Ishikawa (cell line): ENCODE measurements at regions not wholly inside any gene's neighbourhood (a gene's known extent, or its start where the extent isn't known, plus 50 kb on each side); places are given as distances from the start of the nearest gene placed in this dataset.

ENCODE experiments used
- CEBPB ChIP-seq: IDR thresholded peaks from 2 replicates; pipeline ENCODE4 v1.6.1; 2012
- CREB1 ChIP-seq: IDR thresholded peaks from 2 replicates; pipeline ENCODE4 v1.6.1; 2012; ENCODE audit warnings: low read depth
- EGR1 ChIP-seq: IDR thresholded peaks from 2 replicates; pipeline ENCODE4 v1.6.1; 2012
- EP300 ChIP-seq: IDR thresholded peaks from 2 replicates; pipeline ENCODE4 v1.6.1; 2012; ENCODE audit warnings: borderline replicate concordance
- FOXM1 ChIP-seq: IDR thresholded peaks from 2 replicates; pipeline ENCODE4 v1.6.1; 2012; ENCODE audit warnings: low read depth, borderline replicate concordance
- MAX ChIP-seq: IDR thresholded peaks from 2 replicates; pipeline ENCODE4 v1.6.1; 2012
- NFIC ChIP-seq: IDR thresholded peaks from 2 replicates; pipeline ENCODE4 v1.6.1; 2012
- RAD21 ChIP-seq: IDR thresholded peaks from 2 replicates; pipeline ENCODE4 v1.6.1; 2012; ENCODE audit warnings: low read depth
- TAF1 ChIP-seq: IDR thresholded peaks from 2 replicates; pipeline ENCODE4 v1.6.1; 2012; ENCODE audit warnings: low read depth, mild to moderate bottlenecking
- TCF12 ChIP-seq: IDR thresholded peaks from 2 replicates; pipeline ENCODE4 v1.6.1; 2012; ENCODE audit warnings: low read depth
- USF1 ChIP-seq: IDR thresholded peaks from 2 replicates; pipeline ENCODE4 v1.6.1; 2012
- YY1 ChIP-seq: IDR thresholded peaks from 2 replicates; pipeline ENCODE4 v1.6.1; 2012; ENCODE audit warnings: low read depth
- ZBTB7A ChIP-seq: IDR thresholded peaks from 2 replicates; pipeline ENCODE4 v1.6.1; 2012; ENCODE audit warnings: low read depth
- TF ChIP-seq, protein P1 (sequence below): IDR thresholded peaks from 2 replicates; pipeline ENCODE4 v1.6.1; 2012; ENCODE audit warnings: low read depth, mild to moderate bottlenecking

DNA sequence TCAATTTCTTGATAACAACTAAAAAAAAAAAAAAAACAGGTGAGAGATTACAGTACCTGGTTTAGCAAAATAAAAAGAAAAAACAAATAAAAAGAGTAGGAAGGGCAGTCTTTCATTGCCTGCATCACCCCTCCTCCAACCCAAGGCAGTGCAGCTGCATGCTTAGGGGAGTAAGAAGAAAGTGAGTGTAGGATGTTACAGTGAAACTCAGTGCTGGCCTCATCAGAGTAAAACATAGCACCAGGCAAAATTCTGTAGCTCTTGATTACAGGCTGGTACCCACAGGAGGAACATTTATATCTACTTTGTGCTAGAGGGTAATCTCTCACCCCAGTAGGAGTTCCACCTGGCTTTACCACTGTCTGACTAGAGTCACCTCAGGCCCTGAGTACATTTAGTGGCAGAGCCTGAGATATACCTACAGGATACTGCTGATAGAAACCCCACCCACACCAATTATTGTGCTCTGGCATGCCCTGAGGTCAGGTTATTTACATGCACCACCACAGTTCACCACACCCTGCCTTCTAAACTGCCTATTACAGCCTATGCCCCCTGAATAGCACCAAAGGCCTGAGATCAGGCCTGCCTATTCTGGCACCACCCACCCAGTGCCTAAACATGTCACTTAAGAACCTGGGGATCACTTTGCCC, 241.6 kb downstream of the PAPSS1 start:
- TF ChIP-seq TAF1 = no peak
- TF ChIP-seq USF1 = no peak
- no peak for TF ChIP-seq CEBPB
- no peak for TF ChIP-seq NFIC
- no peak for TF ChIP-seq YY1
- TF ChIP-seq FOXM1 = no peak
- TF ChIP-seq CREB1 = no peak
- no peak for TF ChIP-seq TCF12
- no peak for TF ChIP-seq EGR1
- TF ChIP-seq RAD21 = no peak

DNA sequence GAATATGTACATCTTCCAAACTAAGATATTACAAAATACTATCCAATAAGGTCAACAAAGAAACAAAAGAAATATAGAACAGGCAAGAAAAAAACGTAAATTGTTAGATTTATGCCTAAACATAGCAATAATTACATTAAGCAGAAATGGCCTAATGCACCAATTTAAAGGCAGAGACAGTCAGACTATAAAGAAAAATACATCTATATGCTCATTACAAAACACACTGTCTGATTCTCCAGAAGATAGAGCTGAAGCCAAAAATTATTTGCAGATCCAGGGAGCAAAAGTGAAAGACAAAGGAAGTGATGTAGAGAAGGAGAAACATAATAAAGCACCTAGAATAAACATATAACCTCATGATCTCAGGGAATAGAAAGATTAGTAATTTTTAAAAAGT, 246.9 kb downstream of the PAPSS1 start:
- TF ChIP-seq MAX = no peak
- TF ChIP-seq NFIC = no peak
- TF ChIP-seq USF1 = no peak
- TF ChIP-seq TCF12 = no peak
- TF ChIP-seq, protein P1, sequence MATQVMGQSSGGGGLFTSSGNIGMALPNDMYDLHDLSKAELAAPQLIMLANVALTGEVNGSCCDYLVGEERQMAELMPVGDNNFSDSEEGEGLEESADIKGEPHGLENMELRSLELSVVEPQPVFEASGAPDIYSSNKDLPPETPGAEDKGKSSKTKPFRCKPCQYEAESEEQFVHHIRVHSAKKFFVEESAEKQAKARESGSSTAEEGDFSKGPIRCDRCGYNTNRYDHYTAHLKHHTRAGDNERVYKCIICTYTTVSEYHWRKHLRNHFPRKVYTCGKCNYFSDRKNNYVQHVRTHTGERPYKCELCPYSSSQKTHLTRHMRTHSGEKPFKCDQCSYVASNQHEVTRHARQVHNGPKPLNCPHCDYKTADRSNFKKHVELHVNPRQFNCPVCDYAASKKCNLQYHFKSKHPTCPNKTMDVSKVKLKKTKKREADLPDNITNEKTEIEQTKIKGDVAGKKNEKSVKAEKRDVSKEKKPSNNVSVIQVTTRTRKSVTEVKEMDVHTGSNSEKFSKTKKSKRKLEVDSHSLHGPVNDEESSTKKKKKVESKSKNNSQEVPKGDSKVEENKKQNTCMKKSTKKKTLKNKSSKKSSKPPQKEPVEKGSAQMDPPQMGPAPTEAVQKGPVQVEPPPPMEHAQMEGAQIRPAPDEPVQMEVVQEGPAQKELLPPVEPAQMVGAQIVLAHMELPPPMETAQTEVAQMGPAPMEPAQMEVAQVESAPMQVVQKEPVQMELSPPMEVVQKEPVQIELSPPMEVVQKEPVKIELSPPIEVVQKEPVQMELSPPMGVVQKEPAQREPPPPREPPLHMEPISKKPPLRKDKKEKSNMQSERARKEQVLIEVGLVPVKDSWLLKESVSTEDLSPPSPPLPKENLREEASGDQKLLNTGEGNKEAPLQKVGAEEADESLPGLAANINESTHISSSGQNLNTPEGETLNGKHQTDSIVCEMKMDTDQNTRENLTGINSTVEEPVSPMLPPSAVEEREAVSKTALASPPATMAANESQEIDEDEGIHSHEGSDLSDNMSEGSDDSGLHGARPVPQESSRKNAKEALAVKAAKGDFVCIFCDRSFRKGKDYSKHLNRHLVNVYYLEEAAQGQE = no peak
- TF ChIP-seq CREB1 = no peak
- TF ChIP-seq YY1 = no peak

DNA sequence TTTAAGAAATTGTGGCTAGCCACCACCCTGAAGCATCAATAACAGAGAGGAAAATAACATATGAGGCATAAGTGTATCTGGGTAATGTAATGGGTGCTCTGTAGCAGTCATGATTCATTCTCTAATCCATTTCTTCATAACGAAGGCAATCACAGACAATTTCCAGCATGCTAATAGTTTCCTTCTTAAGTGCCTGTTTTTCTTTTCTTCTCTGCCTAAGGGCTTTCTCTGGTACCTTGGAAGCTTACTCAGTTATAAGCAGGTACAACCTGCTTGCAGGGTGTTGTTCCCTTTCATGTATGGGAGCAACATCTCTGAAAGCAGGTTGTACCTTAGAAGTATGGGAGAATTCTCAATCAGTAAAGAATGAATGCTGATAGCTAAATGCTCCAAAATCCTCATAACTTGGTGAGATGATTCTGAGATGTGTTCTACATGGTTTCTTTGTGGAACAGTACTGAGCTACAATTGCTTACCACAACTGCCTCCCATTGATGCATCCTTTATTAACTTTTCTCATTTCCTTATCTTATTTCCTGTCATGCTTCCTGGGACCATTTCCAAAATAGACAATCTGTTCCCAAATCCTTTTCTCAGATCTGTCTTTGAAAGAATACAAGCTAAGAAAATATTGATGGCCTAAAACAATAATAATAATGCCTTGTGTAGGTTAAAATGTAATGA, 247.6 kb downstream of the PAPSS1 start:
- TF ChIP-seq YY1 = no peak
- TF ChIP-seq CEBPB = no peak
- no peak for TF ChIP-seq USF1
- no peak for TF ChIP-seq TAF1
- TF ChIP-seq NFIC = no peak
- no peak for TF ChIP-seq RAD21
- TF ChIP-seq EGR1 = no peak
- no peak for TF ChIP-seq ZBTB7A
- no peak for TF ChIP-seq MAX
- TF ChIP-seq FOXM1 = no peak

GRCh38 chr4:107470173-107470572, 249.9 kb downstream of the PAPSS1 start:
- TF ChIP-seq EGR1 (no peak), RAD21 (no peak), CEBPB (no peak), MAX (no peak), TCF12 (no peak), YY1 (no peak), NFIC (no peak), USF1 (no peak)
- TF ChIP-seq, protein P1 = no peak

GRCh38 chr4:107468812-107469211, 251.2 kb downstream of the PAPSS1 start:
- TF ChIP-seq YY1 (no peak), FOXM1 (no peak), CREB1 (no peak), USF1 (no peak), MAX (no peak), EP300 (no peak), RAD21 (no peak), TAF1 (no peak), EGR1 (no peak), CEBPB (no peak), ZBTB7A (no peak), NFIC (no peak)
- TF ChIP-seq, protein P1 = no peak
